Uterus (tissue), 3 donors: ENCODE measurements at regions not wholly inside any gene's neighbourhood (a gene's known extent, or its start where the extent isn't known, plus 50 kb on each side); places are given as distances from the start of the nearest gene placed in this dataset.

Source experiments
- DNase-seq, 2 donors: peaks; one replicate each; pipeline ENCODE4 v3.0.0-alpha.2; 2019 to 2020
- H3K27ac ChIP-seq, 2 donors: fragments of 200-600 bp; sonication (generic); 1 replicate in 1 of 2; 2 replicates in 1 of 2; pipeline ENCODE4 v1.5.1; 2016 to 2018
- H3K27me3 ChIP-seq, 2 donors: fragments of 200-600 bp; sonication (generic); one replicate each; pipeline ENCODE4 v1.5.1; 2018 to 2019; ENCODE audit warnings: control low read depth in 1 of 2
- H3K36me3 ChIP-seq, 2 donors: fragments of 200-600 bp; sonication (generic); one replicate each; pipeline ENCODE4 v1.5.1; 2019; ENCODE audit warnings: control low read depth in 1 of 2
- H3K4me1 ChIP-seq, 2 donors: fragments of 200-600 bp; sonication (generic); one replicate each; pipeline ENCODE4 v1.5.1; 2018 to 2019; ENCODE audit warnings: control low read depth in 1 of 2
- H3K4me3 ChIP-seq, 2 donors: fragments of 200-600 bp; sonication (generic); 1 replicate in 1 of 2; 2 replicates in 1 of 2; pipeline ENCODE4 v1.5.1; 2018 to 2019; ENCODE audit warnings: mild to moderate bottlenecking in 1 of 2
- H3K9me3 ChIP-seq, 2 donors: fragments of 200-600 bp; sonication (generic); one replicate each; pipeline ENCODE4 v1.5.1; 2019; ENCODE audit warnings: control low read depth in 1 of 2
- POLR2A ChIP-seq, 2 donors: fragments of 450-650 bp; IDR thresholded peaks; one replicate each; pipeline ENCODE4 v1.6.1; 2016; ENCODE audit warnings: antibody characterized with exemption in 2 of 2, mild to moderate bottlenecking in 1 of 2, moderate library complexity in 1 of 2
- intact Hi-C: fragments of 100-400 bp; cut with DNase I; formaldehyde crosslinking; loops from one replicate; pipeline ENCODE4 v1.15.1; 2023; ENCODE audit warnings: low total_unique reads
- TF ChIP-seq, protein P1 (sequence below), 4 experiments: fragments of 200-600 bp in 2 of 4; fragments of 450-650 bp in 2 of 4; sonication (generic) in 2 of 4; IDR thresholded peaks; one replicate each; pipeline ENCODE4 v1.5.1; 2016 to 2019; ENCODE audit warnings: antibody characterized with exemption in 4 of 4, mild to moderate bottlenecking in 2 of 4, moderate library complexity in 1 of 4
- donor health status: DM: yes; HTN: yes; CAD: no.

DNA sequence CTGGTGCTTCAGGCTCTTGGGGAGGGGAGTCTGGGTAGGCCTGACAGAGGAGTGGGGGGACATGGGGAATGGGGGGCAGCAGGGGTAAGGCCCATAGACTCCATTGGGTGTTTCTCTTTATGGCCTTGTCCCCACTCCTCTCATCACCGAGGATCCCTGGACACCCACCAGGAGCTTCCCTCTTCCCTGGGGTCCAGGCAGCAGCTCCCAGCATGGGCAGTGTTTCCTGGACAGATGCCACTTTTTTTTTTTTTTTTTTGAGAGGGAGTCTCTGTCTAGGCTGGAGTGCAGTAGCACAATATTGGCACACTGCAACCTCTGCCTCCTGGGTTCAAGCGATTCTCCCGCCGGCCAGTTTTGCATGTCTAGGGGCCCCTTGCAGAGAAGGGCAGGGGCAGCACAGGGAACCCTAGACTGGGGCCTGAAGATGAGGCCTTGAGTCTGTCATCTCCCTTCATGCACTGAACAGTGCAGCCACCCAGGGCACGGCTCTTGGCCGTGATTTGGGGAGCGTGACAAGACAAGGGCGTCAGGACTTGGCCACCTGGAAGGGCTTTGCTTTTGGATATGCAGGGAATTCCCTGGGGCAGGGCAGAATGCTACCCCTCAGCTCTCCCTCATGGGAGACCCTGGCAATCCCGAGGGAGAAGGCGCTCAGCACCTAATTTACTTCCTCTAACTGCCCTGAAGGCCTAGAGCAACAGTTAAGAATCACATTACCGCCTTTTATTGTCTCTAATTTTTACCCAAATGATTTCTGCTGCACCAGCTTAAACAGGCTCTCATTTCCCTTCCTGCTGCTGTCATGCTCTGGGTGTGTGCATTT is 213.9 kb upstream of the ZNF536 start:
- Histone ChIP-seq H3K4me3 (no peak overlapping the region), H3K27me3 (no peaks in the 10 kb centered on the region), H3K9me3 (no peaks in the 10 kb centered on the region), H3K36me3 (no peaks in the 10 kb centered on the region), H3K4me1 (no peaks in the 10 kb centered on the region), H3K27ac (no peak overlapping the region)
- DNase-seq: no peak
- TF ChIP-seq, protein P1, sequence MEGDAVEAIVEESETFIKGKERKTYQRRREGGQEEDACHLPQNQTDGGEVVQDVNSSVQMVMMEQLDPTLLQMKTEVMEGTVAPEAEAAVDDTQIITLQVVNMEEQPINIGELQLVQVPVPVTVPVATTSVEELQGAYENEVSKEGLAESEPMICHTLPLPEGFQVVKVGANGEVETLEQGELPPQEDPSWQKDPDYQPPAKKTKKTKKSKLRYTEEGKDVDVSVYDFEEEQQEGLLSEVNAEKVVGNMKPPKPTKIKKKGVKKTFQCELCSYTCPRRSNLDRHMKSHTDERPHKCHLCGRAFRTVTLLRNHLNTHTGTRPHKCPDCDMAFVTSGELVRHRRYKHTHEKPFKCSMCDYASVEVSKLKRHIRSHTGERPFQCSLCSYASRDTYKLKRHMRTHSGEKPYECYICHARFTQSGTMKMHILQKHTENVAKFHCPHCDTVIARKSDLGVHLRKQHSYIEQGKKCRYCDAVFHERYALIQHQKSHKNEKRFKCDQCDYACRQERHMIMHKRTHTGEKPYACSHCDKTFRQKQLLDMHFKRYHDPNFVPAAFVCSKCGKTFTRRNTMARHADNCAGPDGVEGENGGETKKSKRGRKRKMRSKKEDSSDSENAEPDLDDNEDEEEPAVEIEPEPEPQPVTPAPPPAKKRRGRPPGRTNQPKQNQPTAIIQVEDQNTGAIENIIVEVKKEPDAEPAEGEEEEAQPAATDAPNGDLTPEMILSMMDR (IDR thresholded peaks at IDR 0.05): no peak
- no peak for TF ChIP-seq POLR2A (IDR thresholded peaks at IDR 0.05)
- intact Hi-C loops: no loop called here

DNA sequence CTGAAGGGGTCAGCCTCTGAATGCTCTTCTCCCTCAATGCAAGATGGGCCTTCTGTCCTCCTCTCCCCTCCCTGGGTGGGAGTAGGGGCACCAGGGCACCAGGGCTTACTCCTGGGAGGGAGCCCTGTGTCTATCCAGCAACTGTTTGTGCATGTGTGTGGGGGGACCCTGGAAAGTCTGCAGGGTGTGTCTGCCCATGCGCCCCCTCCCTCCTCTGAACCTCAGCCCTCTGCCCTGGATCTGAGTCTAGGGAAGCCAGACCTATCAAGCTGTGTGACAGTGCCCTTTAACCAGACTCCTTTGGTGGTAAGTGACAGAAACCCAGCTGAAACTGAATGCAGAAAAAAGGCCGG is 213.3 kb upstream of the ZNF536 start:
- H3K36me3 ChIP-seq: no peaks in the 10 kb centered on the region
- H3K27me3 ChIP-seq: no peaks in the 10 kb centered on the region
- intact Hi-C loops: no loop called here
- H3K4me1 ChIP-seq: no peaks in the 10 kb centered on the region
- no peaks in the 10 kb centered on the region for H3K9me3 ChIP-seq
- TF ChIP-seq, protein P1 (IDR thresholded peaks at IDR 0.05): no peak
- no peak for TF ChIP-seq POLR2A (IDR thresholded peaks at IDR 0.05)
- no peak overlapping the region for H3K27ac ChIP-seq
- no peak for DNase-seq
- no peak overlapping the region for H3K4me3 ChIP-seq

DNA sequence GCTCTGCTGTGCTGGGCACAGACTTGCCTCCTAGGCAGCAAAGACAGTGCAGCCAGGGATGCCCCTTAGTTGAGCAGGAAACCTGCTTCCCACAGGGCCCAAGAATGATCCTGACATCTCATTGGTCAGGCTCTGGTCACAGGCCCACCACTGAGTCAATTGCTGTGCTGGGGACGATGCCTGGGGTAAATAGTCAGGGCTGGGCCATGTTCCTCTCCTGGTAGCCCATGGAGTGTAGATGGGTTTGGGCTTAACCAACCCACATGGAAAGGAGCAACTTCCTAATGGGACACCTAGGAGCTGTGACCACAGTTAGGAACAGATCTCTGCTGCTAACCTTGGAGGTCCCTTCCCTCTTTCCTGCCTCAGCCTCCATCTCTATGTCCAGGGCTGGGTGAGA is 212.5 kb upstream of the ZNF536 start:
- intact Hi-C loops: no loop called here
- TF ChIP-seq, protein P1 (IDR thresholded peaks at IDR 0.05): no peak
- TF ChIP-seq POLR2A (IDR thresholded peaks at IDR 0.05): no peak
- Histone ChIP-seq H3K9me3 (no peaks in the 10 kb centered on the region), H3K27ac (no peak overlapping the region), H3K36me3 (no peaks in the 10 kb centered on the region), H3K27me3 (no peaks in the 10 kb centered on the region), H3K4me3 (no peak overlapping the region), H3K4me1 (no peaks in the 10 kb centered on the region)
- DNase-seq: no peak

DNA sequence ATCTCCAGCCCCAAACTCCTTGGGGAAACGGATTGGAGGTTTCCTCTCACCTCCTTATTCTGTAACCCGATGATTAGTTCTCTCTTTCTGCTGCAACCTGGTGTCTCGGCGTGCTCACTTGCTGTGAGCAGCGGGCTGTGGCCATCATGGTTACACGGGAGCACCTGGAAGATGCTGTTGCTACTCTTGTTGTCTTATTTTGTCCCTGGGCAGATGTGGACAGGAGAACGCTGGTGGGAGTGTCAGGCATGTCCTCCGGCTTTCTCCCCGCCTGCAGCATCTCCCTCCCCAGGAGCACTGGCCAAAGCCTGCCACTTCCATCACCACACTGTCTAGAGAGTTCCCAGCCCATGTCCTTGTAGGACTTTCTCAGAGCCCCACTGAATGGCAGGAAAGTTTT is 211.8 kb upstream of the ZNF536 start:
- intact Hi-C loops: no loop called here
- no peak for DNase-seq
- Histone ChIP-seq H3K4me1 (no peaks in the 10 kb centered on the region), H3K4me3 (no peak overlapping the region), H3K27me3 (no peaks in the 10 kb centered on the region), H3K36me3 (no peaks in the 10 kb centered on the region), H3K9me3 (no peaks in the 10 kb centered on the region), H3K27ac (no peak overlapping the region)
- TF ChIP-seq, protein P1 (IDR thresholded peaks at IDR 0.05): no peak
- TF ChIP-seq POLR2A (IDR thresholded peaks at IDR 0.05): no peak

DNA sequence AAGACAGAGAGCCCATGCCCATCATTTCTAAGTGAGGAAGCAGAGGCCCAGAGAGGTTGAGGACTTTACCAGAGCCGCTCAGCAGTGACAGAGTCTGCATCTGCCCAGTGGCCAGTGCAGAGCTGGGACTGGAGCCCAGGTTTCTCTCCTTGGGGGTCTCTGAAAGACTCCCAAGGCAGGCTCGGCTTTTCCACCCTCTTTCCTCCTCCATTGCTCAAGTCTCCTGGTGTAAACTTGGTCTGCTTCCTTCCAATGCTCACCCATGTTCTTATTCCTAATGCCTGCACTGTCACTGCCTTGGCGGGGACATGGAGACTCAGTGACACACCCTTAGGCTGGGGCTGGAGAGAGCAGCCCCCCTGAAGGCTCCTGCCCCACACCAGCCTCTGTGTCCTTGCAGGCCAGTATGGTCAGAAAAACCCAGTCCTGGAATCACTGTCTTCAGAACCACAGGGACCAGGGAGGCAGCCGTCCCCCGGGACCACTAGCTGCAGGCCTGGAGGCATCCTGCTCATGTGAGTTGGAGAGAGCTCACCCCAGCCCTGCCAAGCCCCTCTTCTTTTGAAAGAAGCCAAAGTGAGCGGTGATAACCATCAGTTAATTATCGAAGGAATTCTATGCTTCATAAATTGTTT is 211.0 kb upstream of the ZNF536 start:
- no peak for DNase-seq
- no peak for TF ChIP-seq POLR2A (IDR thresholded peaks at IDR 0.05)
- TF ChIP-seq, protein P1 (IDR thresholded peaks at IDR 0.05): no peak
- Histone ChIP-seq H3K9me3 (no peaks in the 10 kb centered on the region), H3K4me3 (no peak overlapping the region), H3K27me3 (no peaks in the 10 kb centered on the region), H3K27ac (no peak overlapping the region), H3K4me1 (no peaks in the 10 kb centered on the region), H3K36me3 (no peaks in the 10 kb centered on the region)
- intact Hi-C loops: no loop called here
